Mucosa of stomach (tissue), 1 donor: ENCODE measurements at regions not wholly inside any gene's neighbourhood (a gene's known extent, or its start where the extent isn't known, plus 50 kb on each side); places are given as distances from the start of the nearest gene placed in this dataset.

Experiments
- H3K27me3 ChIP-seq: one replicate; pipeline ENCODE4 v1.7.0; 2013; ENCODE audit warnings: mild to moderate bottlenecking, low read length; ENCODE audit not compliant: control insufficient read depth, insufficient read depth
- H3K36me3 ChIP-seq: one replicate; pipeline ENCODE4 v1.7.0; 2013; ENCODE audit warnings: low read length; ENCODE audit not compliant: control insufficient read depth, insufficient read depth
- H3K4me1 ChIP-seq: one replicate; pipeline ENCODE4 v1.7.0; 2013; ENCODE audit warnings: mild to moderate bottlenecking, low read length; ENCODE audit not compliant: control insufficient read depth, insufficient read depth
- H3K4me3 ChIP-seq: one replicate; pipeline ENCODE4 v1.7.0; 2013; ENCODE audit warnings: low read length
- H3K9ac ChIP-seq: one replicate; pipeline ENCODE4 v1.7.0; 2013; ENCODE audit warnings: mild to moderate bottlenecking, low read length, moderate library complexity
- H3K9me3 ChIP-seq: one replicate; pipeline ENCODE4 v1.7.0; 2013; ENCODE audit warnings: mild to moderate bottlenecking, low read length, moderate library complexity; ENCODE audit not compliant: control insufficient read depth
- donor health status: Pancreatic carcinoma.

DNA sequence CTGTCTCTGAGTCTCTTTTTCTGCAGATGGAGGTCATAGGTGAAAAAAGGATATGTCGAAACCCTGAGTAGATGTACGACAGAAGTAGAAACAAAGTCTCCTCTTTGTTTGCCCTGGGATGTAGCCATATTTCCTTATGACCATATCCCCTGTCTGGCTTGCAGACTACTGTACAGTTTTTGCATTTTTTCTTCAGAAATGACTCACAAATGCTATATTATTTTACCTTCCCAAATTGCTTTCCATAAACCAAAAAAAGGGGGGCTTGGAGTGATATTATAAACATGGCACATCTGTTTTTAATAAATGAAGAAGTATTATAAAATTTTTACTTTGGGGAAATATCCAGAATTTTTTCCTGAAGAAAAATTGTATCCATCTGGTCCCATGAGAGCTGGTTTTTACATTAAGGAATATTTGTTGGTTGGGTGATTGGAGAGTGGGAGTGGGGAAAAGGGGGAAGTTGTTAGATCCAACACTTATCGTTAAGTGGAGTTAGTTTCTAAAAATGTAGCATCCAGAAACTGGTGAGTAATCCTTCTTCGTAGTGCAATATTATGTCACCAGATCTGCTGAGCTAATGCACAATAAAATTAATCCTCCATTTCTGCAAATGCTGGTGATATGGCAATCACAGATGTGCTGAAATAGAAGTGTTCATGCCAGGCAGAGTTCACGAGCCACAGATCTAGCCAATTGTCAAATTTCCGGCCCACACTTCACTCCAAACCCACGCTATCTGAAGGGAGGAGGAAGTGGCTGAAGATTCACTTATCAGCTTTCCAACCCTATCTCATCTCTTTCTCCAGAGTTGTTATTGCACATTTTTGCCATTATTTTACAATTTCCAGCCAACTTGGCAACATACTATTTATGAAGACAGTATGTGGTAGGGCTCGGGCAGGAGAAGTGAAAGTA is 313.6 kb upstream of the ATP11B start:
- Histone ChIP-seq H3K27me3 (no peaks in the 10 kb centered on the region), H3K4me1 (no peaks in the 10 kb centered on the region), H3K9ac (no peak overlapping the region), H3K4me3 (no peak overlapping the region), H3K9me3 (no peaks in the 10 kb centered on the region), H3K36me3 (no peaks in the 10 kb centered on the region)

DNA sequence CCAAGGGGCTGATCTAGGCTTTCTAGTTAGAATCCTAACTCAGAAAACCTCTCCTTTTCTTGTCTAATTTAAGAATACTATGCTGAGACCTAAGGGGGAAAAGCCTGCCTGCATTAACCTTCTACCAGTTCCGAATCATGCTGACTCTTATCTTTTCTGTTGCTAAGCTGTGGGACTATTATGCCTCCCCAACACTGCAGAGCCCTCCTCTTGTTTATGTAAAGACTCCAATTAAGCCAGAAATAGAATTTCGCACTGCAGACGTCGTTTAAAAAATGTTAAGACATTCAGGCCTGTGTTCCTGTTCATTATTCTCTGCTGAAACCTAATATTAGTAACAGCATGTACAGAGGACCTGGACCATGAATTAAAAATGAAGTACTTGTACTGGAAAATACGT is 310.6 kb upstream of the ATP11B start:
- no peaks in the 10 kb centered on the region for H3K36me3 ChIP-seq
- no peak overlapping the region for H3K9ac ChIP-seq
- no peaks in the 10 kb centered on the region for H3K27me3 ChIP-seq

DNA sequence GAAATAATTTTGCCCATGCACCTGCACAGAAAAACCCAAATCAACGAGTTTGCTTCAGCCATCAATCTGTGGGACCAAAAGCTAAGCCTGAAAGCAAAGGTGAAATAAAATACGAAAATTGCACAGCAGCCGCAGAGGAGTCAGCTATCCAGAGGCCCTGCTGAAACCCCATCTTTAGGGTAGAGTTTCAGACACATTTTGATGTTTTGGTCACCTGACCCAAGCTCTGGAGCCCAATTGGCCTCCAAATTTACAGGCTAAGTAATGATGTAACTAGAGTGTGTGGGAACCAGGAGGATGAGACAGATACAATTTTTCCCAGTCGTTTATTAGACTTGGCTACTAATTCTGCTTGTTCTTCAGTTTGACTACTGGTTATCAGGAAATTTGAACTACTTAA is 308.6 kb upstream of the ATP11B start:
- H3K36me3 ChIP-seq: no peaks in the 10 kb centered on the region
- H3K9ac ChIP-seq: no peak overlapping the region
- H3K4me3 ChIP-seq: no peak overlapping the region
- peaks cover 8% of the 10 kb centered on the region for H3K4me1 ChIP-seq
- H3K9me3 ChIP-seq: no peaks in the 10 kb centered on the region
- no peaks in the 10 kb centered on the region for H3K27me3 ChIP-seq

More for the DNA sequence above, 310.6 kb upstream of the ATP11B start:
- Histone ChIP-seq H3K4me1 (peaks cover 8% of the 10 kb centered on the region), H3K9me3 (no peaks in the 10 kb centered on the region), H3K4me3 (no peak overlapping the region)

DNA sequence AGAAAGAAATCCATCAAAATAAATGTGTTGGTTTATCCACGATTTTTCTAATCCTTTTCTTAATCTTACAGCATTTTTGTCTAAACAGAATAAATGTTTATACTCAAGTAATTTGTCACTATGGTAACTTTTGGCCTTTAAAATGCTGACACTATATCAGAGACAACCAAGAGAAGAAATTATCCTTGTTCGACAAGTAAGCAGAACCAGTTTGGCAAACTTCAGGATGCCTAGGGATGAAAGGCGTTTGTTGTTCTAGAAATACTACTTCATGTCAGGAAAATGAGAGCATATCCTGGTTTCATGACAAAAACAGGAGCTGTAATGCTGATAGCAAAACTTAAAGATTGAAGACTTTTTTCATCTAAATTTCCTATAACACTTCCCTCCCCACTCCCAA is 308.0 kb upstream of the ATP11B start:
- no peak overlapping the region for H3K4me3 ChIP-seq
- no peak overlapping the region for H3K9ac ChIP-seq
- no peaks in the 10 kb centered on the region for H3K9me3 ChIP-seq
- H3K36me3 ChIP-seq: no peaks in the 10 kb centered on the region
- H3K27me3 ChIP-seq: no peaks in the 10 kb centered on the region
- peaks cover 8% of the 10 kb centered on the region for H3K4me1 ChIP-seq

DNA sequence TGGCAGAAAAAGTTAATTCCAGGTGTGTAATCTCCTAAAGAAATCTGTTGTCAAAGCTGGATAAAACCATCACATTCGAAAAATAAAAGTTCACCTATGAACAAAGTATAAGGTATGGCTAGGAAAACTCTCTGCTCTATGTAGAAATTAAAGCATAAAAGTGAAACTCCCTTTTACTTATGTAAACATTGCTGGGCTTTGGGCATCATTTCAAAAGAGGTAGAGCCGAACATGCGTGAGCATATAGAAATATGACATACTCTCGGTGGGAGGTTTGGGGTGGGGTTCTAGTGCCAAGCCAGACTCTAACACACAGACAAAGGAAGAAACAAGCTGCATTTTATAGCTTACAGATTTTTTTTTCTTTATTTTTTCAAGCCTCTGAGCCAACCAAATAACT is 306.8 kb upstream of the ATP11B start:
- no peaks in the 10 kb centered on the region for H3K9me3 ChIP-seq
- no peaks in the 10 kb centered on the region for H3K27me3 ChIP-seq
- no peak overlapping the region for H3K4me3 ChIP-seq
- H3K9ac ChIP-seq: no peak overlapping the region
- H3K36me3 ChIP-seq: no peaks in the 10 kb centered on the region
- peaks cover 16% of the 10 kb centered on the region for H3K4me1 ChIP-seq

DNA sequence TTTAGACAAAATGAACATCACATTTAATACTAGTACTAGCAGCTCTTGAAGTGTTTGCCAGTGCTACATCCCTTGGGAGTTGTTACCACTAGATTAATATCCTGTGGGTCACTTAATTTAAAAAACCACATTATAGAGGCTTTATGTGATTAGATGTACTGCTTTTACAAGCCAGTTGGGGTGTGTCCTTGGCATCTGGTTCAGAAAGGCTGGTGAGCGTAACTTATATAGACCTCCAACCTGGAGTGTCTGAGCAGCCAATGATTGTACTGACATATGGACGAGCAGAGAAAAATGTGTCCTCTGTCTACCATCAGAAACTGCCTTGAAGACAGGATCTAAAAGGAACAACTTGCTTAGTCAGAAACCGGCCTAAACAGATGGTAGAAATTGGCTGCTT is 306.2 kb upstream of the ATP11B start:
- Histone ChIP-seq H3K4me3 (no peak overlapping the region), H3K27me3 (no peaks in the 10 kb centered on the region), H3K36me3 (no peaks in the 10 kb centered on the region), H3K9me3 (no peaks in the 10 kb centered on the region), H3K9ac (no peak overlapping the region), H3K4me1 (peaks cover 20% of the 10 kb centered on the region)

DNA sequence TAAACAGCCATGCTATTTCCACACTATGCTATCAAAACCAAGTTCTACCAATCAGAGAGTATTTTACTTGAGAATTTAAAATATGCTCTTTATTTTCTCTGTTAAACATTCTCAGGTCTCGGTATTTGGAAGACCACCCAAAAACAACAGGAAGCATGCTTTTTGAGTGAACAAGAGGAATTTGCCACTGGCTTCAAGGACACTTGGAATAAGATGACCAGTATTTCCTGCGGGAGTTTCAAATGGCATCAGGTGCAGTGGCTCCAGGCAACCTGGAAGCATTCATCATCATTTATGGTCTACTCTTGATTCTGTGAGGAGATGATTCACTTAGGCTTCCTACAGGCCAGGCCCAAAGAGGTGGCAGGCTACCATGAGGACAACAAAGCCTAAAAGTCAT is 305.7 kb upstream of the ATP11B start:
- Histone ChIP-seq H3K9me3 (no peaks in the 10 kb centered on the region), H3K27me3 (no peaks in the 10 kb centered on the region), H3K4me1 (peaks cover 20% of the 10 kb centered on the region), H3K9ac (no peak overlapping the region), H3K4me3 (no peak overlapping the region), H3K36me3 (no peaks in the 10 kb centered on the region)

DNA sequence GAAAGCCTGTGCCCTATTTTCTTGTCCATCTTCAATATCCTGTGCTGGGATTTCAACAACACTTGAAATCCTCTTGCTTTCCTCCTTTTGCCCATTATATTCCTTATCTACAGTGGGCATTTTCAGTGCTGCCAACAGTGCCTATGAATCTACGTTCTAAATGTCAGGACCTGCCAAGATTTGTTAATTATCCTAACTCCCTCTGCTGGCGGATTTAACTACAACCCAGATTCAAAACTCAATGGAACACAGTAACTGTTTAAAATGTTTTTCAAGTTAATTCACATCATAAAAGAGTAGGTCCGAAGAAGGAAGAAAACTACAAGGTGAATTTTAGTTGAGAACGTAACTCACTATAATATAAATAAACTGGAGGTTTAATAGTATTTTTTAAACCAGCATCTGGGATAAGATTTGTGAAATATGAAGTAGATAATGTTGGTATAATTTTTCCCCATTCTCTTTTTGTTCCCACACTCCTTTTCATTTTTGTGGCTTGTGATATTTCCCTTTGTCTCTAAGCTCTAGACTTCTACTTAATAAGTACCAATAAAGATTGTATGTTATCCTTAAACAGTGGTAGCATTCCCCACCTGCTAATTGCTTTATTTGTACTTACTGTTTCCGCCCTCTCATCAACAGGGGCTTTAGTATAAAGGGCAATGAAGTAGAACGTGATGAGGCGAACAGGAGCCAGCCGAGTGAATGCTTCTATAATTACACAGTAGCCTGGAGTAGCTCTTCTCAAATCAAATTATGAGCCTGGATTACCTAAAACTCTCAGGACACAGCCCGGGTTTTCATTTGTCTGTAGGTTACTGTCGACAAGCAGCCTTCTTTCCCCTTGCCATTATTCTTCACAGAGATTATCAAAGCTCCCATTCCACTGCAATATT is 302.5 kb upstream of the ATP11B start:
- no peaks in the 10 kb centered on the region for H3K9me3 ChIP-seq
- peaks cover 20% of the 10 kb centered on the region for H3K4me1 ChIP-seq
- H3K36me3 ChIP-seq: no peaks in the 10 kb centered on the region
- H3K27me3 ChIP-seq: no peaks in the 10 kb centered on the region
- no peak overlapping the region for H3K9ac ChIP-seq
- H3K4me3 ChIP-seq: no peak overlapping the region

DNA sequence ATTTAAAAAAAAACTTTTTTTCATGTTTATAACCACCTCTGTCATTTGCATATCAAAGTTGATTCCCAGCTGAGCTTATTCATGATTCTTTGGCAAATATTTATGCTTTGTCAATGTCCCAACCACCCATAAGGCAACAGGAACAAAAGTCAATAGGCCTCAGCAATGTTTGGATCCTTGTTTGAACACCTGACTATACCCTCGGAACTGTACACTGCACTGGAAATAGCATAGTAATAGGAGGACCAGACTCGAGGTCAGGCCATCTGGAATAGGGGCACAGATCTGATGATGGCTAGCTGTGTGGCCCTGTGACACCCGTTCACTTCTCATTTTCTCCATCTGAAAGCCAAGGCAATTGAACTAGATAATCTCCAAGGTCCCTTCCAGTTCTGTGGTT is 301.7 kb upstream of the ATP11B start:
- Histone ChIP-seq H3K27me3 (no peaks in the 10 kb centered on the region), H3K9ac (no peak overlapping the region), H3K4me3 (no peak overlapping the region), H3K4me1 (peaks cover 13% of the 10 kb centered on the region), H3K36me3 (no peaks in the 10 kb centered on the region), H3K9me3 (no peaks in the 10 kb centered on the region)

DNA sequence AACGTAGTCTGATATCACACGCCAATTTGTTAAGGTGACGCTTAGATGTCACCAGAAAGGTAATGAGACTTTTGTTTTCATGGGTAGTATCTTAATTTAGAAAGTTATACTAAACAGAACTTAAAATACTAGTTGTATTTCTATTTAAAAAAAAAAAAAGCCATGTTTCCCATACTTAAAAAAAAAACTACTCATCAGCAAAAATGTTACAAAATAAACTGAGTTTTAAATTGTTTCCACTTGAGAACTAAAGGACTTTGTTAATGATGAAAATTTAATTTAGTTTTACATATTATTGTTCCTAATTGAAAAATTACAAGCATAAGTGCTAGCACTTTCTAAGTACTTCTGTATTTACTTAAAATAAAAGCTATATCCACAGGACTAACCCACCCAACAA is 300.8 kb upstream of the ATP11B start:
- H3K9ac ChIP-seq: no peak overlapping the region
- H3K4me1 ChIP-seq: peaks cover 12% of the 10 kb centered on the region
- no peaks in the 10 kb centered on the region for H3K36me3 ChIP-seq
- H3K9me3 ChIP-seq: no peaks in the 10 kb centered on the region
- no peak overlapping the region for H3K4me3 ChIP-seq
- H3K27me3 ChIP-seq: no peaks in the 10 kb centered on the region

DNA sequence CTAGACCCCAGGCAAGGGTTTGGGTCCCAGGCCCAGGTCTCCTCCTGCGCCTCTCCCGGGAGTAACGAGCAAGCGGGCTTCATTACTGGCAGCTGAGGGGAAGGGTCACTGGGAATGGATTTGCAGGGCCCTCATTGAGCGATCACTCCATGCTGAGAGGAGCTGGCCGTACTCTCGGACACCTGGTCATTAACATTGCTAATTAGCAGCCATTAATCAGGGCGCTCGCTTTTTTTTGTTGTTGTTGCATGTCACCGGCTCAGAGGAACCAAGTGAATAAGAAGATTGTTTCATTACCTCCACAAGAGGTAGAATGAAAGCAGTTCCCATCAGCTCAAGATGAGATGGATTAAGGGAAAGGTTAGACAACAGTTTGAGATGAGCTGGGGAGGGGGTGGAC is 293.0 kb upstream of the ATP11B start:
- Histone ChIP-seq H3K4me3 (no peak overlapping the region), H3K9ac (no peak overlapping the region), H3K4me1 (no peaks in the 10 kb centered on the region), H3K9me3 (no peaks in the 10 kb centered on the region), H3K36me3 (no peaks in the 10 kb centered on the region), H3K27me3 (no peaks in the 10 kb centered on the region)

DNA sequence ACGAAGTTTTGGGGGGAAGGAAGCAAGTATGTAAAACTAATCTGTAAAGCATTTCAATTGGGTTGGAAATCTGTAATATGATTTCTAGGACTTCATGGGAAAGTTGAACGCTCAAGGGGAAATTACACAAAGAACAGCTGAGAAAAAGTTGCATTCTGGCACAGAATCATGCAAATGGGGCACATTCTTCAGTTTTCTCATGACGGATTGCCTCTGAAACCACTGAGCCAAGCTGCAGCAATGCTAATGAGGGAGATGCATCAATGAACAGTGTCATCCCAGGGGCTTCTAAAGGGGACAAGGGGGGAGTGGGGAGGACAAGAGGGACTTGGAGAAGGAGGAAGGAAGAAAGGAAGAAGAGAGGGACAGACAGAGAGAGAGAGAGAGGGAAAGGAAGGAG is 291.4 kb upstream of the ATP11B start:
- H3K9ac ChIP-seq: no peak overlapping the region
- H3K9me3 ChIP-seq: no peaks in the 10 kb centered on the region
- H3K36me3 ChIP-seq: no peaks in the 10 kb centered on the region
- H3K4me1 ChIP-seq: no peaks in the 10 kb centered on the region
- no peaks in the 10 kb centered on the region for H3K27me3 ChIP-seq
- H3K4me3 ChIP-seq: no peak overlapping the region
